HG02678 (cell line): ENCODE measurements at regions not wholly inside any gene's neighbourhood (a gene's known extent, or its start where the extent isn't known, plus 50 kb on each side); places are given as distances from the start of the nearest gene placed in this dataset.
A peak's percentile ranks its signal among the peaks of the same experiment; 100 is the strongest.

Experiments used
- ATAC-seq: cut with Tn5 transposase; IDR thresholded peaks from one replicate; pipeline ENCODE4 v1.9.1; 2021; ENCODE audit warnings: mild to moderate bottlenecking, moderate library complexity; ENCODE audit not compliant: unreplicated experiment

- peak; percentile 56 for ATAC-seq
Measured at GRCh38 chrX:39613997-39614679, 483.6 kb downstream of the BCOR start.

GRCh38 chrX:39614680-39614998 lies 483.1 kb downstream of the BCOR start:
- ATAC-seq, result no peak

GRCh38 chrX:39616098-39616729 lies 481.5 kb downstream of the BCOR start:
- ATAC-seq, result no peak

- no peak for ATAC-seq
Measured at GRCh38 chrX:39616731-39617130, 481.0 kb downstream of the BCOR start.

- no peak for ATAC-seq
Measured at GRCh38 chrX:39618178-39618577, 479.6 kb downstream of the BCOR start.

- ATAC-seq, result no peak
Measured at GRCh38 chrX:39619182-39620009, 478.4 kb downstream of the BCOR start.

GRCh38 chrX:39624166-39624565 lies 473.6 kb downstream of the BCOR start:
- no peak for ATAC-seq

- no peak for ATAC-seq
Measured at GRCh38 chrX:39625810-39626209, 471.9 kb downstream of the BCOR start.

- no peak for ATAC-seq
Measured at GRCh38 chrX:39626749-39627148, 471.0 kb downstream of the BCOR start.

GRCh38 chrX:39627257-39627656 lies 470.5 kb downstream of the BCOR start:
- ATAC-seq, result no peak

- ATAC-seq, result no peak
Measured at GRCh38 chrX:39629001-39629400, 468.8 kb downstream of the BCOR start.

- ATAC-seq, result no peak
Measured at GRCh38 chrX:39630344-39630743, 467.4 kb downstream of the BCOR start.

GRCh38 chrX:39631276-39632229 lies 466.2 kb downstream of the BCOR start:
- no peak for ATAC-seq

GRCh38 chrX:39633293-39633692 lies 464.5 kb downstream of the BCOR start:
- no peak for ATAC-seq

GRCh38 chrX:39636481-39636880 lies 461.3 kb downstream of the BCOR start:
- ATAC-seq, result no peak

- ATAC-seq, result no peak
Measured at GRCh38 chrX:39638526-39638925, 459.2 kb downstream of the BCOR start.

GRCh38 chrX:39639871-39640270 lies 457.9 kb downstream of the BCOR start:
- no peak for ATAC-seq

- ATAC-seq, result no peak
Measured at GRCh38 chrX:39640866-39641265, 456.9 kb downstream of the BCOR start.

- ATAC-seq, result no peak
Measured at GRCh38 chrX:39642071-39642470, 455.7 kb downstream of the BCOR start.

- ATAC-seq, result no peak
Measured at GRCh38 chrX:39643550-39643949, 454.2 kb downstream of the BCOR start.
